ENCODE measurements at regions not wholly inside any gene's neighbourhood (a gene's known extent, or its start where the extent isn't known, plus 50 kb on each side); places are given as distances from the start of the nearest gene placed in this dataset.

DNA sequence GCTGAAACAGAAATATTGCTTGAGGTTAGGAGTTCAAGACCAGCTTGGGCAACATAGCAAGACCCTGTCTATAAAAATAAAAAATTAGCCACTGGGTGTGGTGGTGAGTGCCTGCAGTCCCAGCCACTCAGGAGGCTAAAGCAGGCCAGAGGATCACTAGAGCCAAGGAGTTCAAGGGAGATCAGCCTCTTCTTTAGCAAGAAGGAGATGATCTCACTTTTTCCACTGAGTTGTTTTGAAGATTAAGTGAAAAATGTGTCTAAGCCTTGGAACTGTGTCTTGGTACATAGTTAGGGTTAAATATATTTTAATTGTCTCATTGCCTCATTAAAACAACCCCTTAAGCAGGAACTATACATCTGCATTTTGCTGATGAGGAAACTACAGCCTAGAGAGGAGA, 279.0 kb upstream of the ZFP64 start (continued):
- TF ChIP-seq, protein P1, sequence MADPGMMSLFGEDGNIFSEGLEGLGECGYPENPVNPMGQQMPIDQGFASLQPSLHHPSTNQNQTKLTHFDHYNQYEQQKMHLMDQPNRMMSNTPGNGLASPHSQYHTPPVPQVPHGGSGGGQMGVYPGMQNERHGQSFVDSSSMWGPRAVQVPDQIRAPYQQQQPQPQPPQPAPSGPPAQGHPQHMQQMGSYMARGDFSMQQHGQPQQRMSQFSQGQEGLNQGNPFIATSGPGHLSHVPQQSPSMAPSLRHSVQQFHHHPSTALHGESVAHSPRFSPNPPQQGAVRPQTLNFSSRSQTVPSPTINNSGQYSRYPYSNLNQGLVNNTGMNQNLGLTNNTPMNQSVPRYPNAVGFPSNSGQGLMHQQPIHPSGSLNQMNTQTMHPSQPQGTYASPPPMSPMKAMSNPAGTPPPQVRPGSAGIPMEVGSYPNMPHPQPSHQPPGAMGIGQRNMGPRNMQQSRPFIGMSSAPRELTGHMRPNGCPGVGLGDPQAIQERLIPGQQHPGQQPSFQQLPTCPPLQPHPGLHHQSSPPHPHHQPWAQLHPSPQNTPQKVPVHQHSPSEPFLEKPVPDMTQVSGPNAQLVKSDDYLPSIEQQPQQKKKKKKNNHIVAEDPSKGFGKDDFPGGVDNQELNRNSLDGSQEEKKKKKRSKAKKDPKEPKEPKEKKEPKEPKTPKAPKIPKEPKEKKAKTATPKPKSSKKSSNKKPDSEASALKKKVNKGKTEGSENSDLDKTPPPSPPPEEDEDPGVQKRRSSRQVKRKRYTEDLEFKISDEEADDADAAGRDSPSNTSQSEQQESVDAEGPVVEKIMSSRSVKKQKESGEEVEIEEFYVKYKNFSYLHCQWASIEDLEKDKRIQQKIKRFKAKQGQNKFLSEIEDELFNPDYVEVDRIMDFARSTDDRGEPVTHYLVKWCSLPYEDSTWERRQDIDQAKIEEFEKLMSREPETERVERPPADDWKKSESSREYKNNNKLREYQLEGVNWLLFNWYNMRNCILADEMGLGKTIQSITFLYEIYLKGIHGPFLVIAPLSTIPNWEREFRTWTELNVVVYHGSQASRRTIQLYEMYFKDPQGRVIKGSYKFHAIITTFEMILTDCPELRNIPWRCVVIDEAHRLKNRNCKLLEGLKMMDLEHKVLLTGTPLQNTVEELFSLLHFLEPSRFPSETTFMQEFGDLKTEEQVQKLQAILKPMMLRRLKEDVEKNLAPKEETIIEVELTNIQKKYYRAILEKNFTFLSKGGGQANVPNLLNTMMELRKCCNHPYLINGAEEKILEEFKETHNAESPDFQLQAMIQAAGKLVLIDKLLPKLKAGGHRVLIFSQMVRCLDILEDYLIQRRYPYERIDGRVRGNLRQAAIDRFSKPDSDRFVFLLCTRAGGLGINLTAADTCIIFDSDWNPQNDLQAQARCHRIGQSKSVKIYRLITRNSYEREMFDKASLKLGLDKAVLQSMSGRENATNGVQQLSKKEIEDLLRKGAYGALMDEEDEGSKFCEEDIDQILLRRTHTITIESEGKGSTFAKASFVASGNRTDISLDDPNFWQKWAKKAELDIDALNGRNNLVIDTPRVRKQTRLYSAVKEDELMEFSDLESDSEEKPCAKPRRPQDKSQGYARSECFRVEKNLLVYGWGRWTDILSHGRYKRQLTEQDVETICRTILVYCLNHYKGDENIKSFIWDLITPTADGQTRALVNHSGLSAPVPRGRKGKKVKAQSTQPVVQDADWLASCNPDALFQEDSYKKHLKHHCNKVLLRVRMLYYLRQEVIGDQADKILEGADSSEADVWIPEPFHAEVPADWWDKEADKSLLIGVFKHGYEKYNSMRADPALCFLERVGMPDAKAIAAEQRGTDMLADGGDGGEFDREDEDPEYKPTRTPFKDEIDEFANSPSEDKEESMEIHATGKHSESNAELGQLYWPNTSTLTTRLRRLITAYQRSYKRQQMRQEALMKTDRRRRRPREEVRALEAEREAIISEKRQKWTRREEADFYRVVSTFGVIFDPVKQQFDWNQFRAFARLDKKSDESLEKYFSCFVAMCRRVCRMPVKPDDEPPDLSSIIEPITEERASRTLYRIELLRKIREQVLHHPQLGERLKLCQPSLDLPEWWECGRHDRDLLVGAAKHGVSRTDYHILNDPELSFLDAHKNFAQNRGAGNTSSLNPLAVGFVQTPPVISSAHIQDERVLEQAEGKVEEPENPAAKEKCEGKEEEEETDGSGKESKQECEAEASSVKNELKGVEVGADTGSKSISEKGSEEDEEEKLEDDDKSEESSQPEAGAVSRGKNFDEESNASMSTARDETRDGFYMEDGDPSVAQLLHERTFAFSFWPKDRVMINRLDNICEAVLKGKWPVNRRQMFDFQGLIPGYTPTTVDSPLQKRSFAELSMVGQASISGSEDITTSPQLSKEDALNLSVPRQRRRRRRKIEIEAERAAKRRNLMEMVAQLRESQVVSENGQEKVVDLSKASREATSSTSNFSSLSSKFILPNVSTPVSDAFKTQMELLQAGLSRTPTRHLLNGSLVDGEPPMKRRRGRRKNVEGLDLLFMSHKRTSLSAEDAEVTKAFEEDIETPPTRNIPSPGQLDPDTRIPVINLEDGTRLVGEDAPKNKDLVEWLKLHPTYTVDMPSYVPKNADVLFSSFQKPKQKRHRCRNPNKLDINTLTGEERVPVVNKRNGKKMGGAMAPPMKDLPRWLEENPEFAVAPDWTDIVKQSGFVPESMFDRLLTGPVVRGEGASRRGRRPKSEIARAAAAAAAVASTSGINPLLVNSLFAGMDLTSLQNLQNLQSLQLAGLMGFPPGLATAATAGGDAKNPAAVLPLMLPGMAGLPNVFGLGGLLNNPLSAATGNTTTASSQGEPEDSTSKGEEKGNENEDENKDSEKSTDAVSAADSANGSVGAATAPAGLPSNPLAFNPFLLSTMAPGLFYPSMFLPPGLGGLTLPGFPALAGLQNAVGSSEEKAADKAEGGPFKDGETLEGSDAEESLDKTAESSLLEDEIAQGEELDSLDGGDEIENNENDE (IDR thresholded peaks at IDR 0.05; ENCODE audit: insufficient replicate concordance, low read length), result no peak
- TF ChIP-seq USF2 (IDR thresholded peaks at IDR 0.05; ENCODE audit: low read length) (no peak), FOSL1 (IDR thresholded peaks at IDR 0.05; ENCODE audit: insufficient read depth, low read depth, low read length) (no peak), HDAC6 (IDR thresholded peaks at IDR 0.05; ENCODE audit: low read depth, low read length) (no peak), EP300 (IDR thresholded peaks at IDR 0.05; ENCODE audit: borderline replicate concordance in 1 of 2, low read depth in 2 of 2, low read length in 2 of 2) (no peak), JUN (IDR thresholded peaks at IDR 0.05; ENCODE audit: low read depth, low read length) (no peak), SIRT6 (IDR thresholded peaks at IDR 0.05; ENCODE audit: low read length) (no peak), SRF (IDR thresholded peaks at IDR 0.05; ENCODE audit: low read depth, low read length) (no peak), RXRA (IDR thresholded peaks at IDR 0.05; ENCODE audit: insufficient read depth, low read depth, low read length) (no peak), KDM5A (IDR thresholded peaks at IDR 0.05; ENCODE audit: low read length) (no peak), KDM1A (IDR thresholded peaks at IDR 0.05; ENCODE audit: borderline replicate concordance, low read length) (no peak), SP4 (IDR thresholded peaks at IDR 0.05; ENCODE audit: low read length) (no peak)

All from H1 (cell line).